Hematopoietic multipotent progenitor cell treated with erythropoietin and hydrocortisone succinate and interleukin-3 and kit ligand, for 4 days (in vitro differentiated cells): ENCODE measurements at regions not wholly inside any gene's neighbourhood (a gene's known extent, or its start where the extent isn't known, plus 50 kb on each side); places are given as distances from the start of the nearest gene placed in this dataset.
"Not testable (repeated sequence)": the region's sequence is repeated elsewhere in the genome, so short reads cannot be mapped to it uniquely, and the experiment has no call there.

Experiments
- DNase-seq: peaks from one replicate; pipeline ENCODE4 v3.0.0-alpha.2; 2015

- no peak for DNase-seq
These were observed 464.9 kb upstream of the MIR17HG start for GRCh38 chr13:90882551-90882950.

- no peak for DNase-seq
These were observed 463.9 kb upstream of the MIR17HG start for GRCh38 chr13:90883592-90883991.

- DNase-seq, result no peak
These were observed 463.4 kb upstream of the MIR17HG start for GRCh38 chr13:90884066-90884465.

GRCh38 chr13:90889906-90890834 is 457.3 kb upstream of the MIR17HG start:
- no peak for DNase-seq

GRCh38 chr13:90891329-90891728 is 456.2 kb upstream of the MIR17HG start:
- DNase-seq, result no peak

GRCh38 chr13:90893199-90893598 is 454.3 kb upstream of the MIR17HG start:
- not testable (repeated sequence) for DNase-seq

GRCh38 chr13:90896002-90896401 is 451.5 kb upstream of the MIR17HG start:
- DNase-seq, result no peak

- no peak for DNase-seq
These were observed 448.7 kb upstream of the MIR17HG start for GRCh38 chr13:90898811-90899210.

- no peak for DNase-seq
These were observed 448.1 kb upstream of the MIR17HG start for GRCh38 chr13:90899416-90899815.

- DNase-seq, result no peak
These were observed 445.2 kb upstream of the MIR17HG start for GRCh38 chr13:90902255-90902654.

- DNase-seq, result no peak
These were observed 440.9 kb upstream of the MIR17HG start for GRCh38 chr13:90906554-90906953.

GRCh38 chr13:90908792-90909191 is 438.7 kb upstream of the MIR17HG start:
- no peak for DNase-seq

GRCh38 chr13:90910018-90910639 is 437.4 kb upstream of the MIR17HG start:
- no peak for DNase-seq

- no peak for DNase-seq
These were observed 435.2 kb upstream of the MIR17HG start for GRCh38 chr13:90912247-90912646.

- DNase-seq, result peak; percentile 42
These were observed 429.0 kb upstream of the MIR17HG start for GRCh38 chr13:90918536-90918935.

GRCh38 chr13:90919153-90919552 is 428.3 kb upstream of the MIR17HG start:
- no peak for DNase-seq

GRCh38 chr13:90926459-90926858 is 421.0 kb upstream of the MIR17HG start:
- no peak for DNase-seq

- DNase-seq, result no peak
These were observed 419.4 kb upstream of the MIR17HG start for GRCh38 chr13:90928109-90928508.

GRCh38 chr13:90933097-90933826 is 414.2 kb upstream of the MIR17HG start:
- no peak for DNase-seq

- no peak for DNase-seq
These were observed 412.7 kb upstream of the MIR17HG start for GRCh38 chr13:90934741-90935140.

GRCh38 chr13:90938848-90939247 is 408.6 kb upstream of the MIR17HG start:
- DNase-seq, result no peak

- DNase-seq, result no peak
These were observed 403.5 kb upstream of the MIR17HG start for GRCh38 chr13:90943946-90944345.

- DNase-seq, result not testable (repeated sequence)
These were observed 402.3 kb upstream of the MIR17HG start for GRCh38 chr13:90945146-90945545.

GRCh38 chr13:90946125-90946524 is 401.4 kb upstream of the MIR17HG start:
- not testable (repeated sequence) for DNase-seq
